ENCODE measurements at regions not wholly inside any gene's neighbourhood (a gene's known extent, or its start where the extent isn't known, plus 50 kb on each side); places are given as distances from the start of the nearest gene placed in this dataset.
"Not testable (repeated sequence)": the region's sequence is repeated elsewhere in the genome, so short reads cannot be mapped to it uniquely, and the experiment has no call there.

- Histone ChIP-seq H3K36me3 (ENCODE audit: control insufficient read depth in 2 of 2, extremely low read depth in 1 of 2, insufficient read depth in 2 of 2, low read length in 2 of 2) (no peaks in the 10 kb centered on the region), H4K20me1 (ENCODE audit: control insufficient read depth, extremely low read depth, insufficient read depth, low read length) (no peaks in the 10 kb centered on the region), H3K4me2 (ENCODE audit: control insufficient read depth, extremely low read depth, insufficient read depth, low read depth, low read length) (no peak overlapping the region), H3K79me2 (ENCODE audit: control insufficient read depth, insufficient read depth, low read length) (no peaks in the 10 kb centered on the region), H3K4me3 (ENCODE audit: control insufficient read depth in 2 of 3, extremely low read depth in 1 of 3, insufficient read depth in 2 of 3, low read depth in 1 of 3, low read length in 3 of 3) (no peak overlapping the region), H3K27ac (ENCODE audit: control insufficient read depth, insufficient read depth, low read length) (no peak overlapping the region), H2AFZ (ENCODE audit: control insufficient read depth, low read length) (no peak overlapping the region), H3K9me1 (ENCODE audit: control insufficient read depth, extremely low read depth, insufficient read depth, low read length) (no peaks in the 10 kb centered on the region), H3K9me3 (ENCODE audit: control insufficient read depth, low read depth, low read length) (no peaks in the 10 kb centered on the region), H3K9ac (ENCODE audit: control insufficient read depth, extremely low read depth, insufficient read depth, low read length) (no peak overlapping the region), H3K4me1 (ENCODE audit: control insufficient read depth, extremely low read depth, insufficient read depth, low read length) (peaks cover 8% of the 10 kb centered on the region), H3K27me3 (ENCODE audit: control insufficient read depth, extremely low read depth, insufficient read depth, low read length) (no peaks in the 10 kb centered on the region)
- TF ChIP-seq EZH2 (IDR thresholded peaks at IDR 0.05; ENCODE audit: low read length) (no peak), CTCF (optimal IDR thresholded peaks at IDR 0.05 in 1 of 3, IDR thresholded peaks at IDR 0.05 in 1 of 3, conservative IDR thresholded peaks at IDR 0.05 in 1 of 3; ENCODE audit: extremely low read depth in 1 of 3, insufficient read depth in 2 of 3, low read length in 3 of 3) (no peak)
- DNase-seq (ENCODE audit: low read depth, low spot score) (no peak), FAIRE-seq (no peak)
- dilution Hi-C loops (cut with MboI; ENCODE audit: extremely low pct_ligation_motif_present, low sequenced_read_pairs) = no loop called here
Observed at GRCh38 chr1:172727275-172727857, 68.5 kb downstream of the FASLG start.

DNA sequence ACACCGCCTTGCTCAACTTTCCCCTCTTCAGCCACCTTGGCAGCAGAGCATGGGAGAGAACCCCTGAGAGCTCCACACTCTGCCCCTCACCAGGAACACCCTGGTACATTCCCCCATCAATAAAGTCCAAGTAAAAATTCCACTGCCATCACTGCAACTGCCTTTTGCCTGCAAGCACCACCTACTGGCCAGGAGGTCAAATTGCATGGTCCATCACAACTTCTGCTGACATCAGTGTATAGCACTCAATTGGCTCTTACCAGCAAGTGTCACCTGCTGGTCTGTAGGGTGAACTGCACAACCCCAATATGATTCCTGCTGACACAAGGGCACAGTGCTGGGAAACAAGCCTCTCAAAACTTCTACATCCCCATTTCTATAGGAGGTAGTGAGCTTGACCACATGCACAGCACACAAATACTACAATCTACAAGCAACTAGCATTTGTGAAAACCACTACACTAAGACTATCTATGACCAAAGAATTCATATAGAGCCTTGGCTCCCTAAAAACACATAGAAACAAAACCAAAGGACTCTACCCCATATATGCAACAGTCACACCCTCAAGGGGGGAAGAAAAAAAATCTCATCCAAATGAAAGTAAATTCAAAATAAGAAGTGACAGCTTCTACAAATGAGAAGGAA, 69.2 kb downstream of the FASLG start:
- Histone ChIP-seq H3K27ac (ENCODE audit: control insufficient read depth, insufficient read depth, low read length) (no peak overlapping the region), H3K4me3 (ENCODE audit: control insufficient read depth in 2 of 3, extremely low read depth in 1 of 3, insufficient read depth in 2 of 3, low read depth in 1 of 3, low read length in 3 of 3) (no peak overlapping the region), H2AFZ (ENCODE audit: control insufficient read depth, low read length) (no peak overlapping the region), H3K4me2 (ENCODE audit: control insufficient read depth, extremely low read depth, insufficient read depth, low read depth, low read length) (no peak overlapping the region), H3K79me2 (ENCODE audit: control insufficient read depth, insufficient read depth, low read length) (no peaks in the 10 kb centered on the region), H3K36me3 (ENCODE audit: control insufficient read depth in 2 of 2, extremely low read depth in 1 of 2, insufficient read depth in 2 of 2, low read length in 2 of 2) (no peaks in the 10 kb centered on the region), H3K9me3 (ENCODE audit: control insufficient read depth, low read depth, low read length) (no peaks in the 10 kb centered on the region), H4K20me1 (ENCODE audit: control insufficient read depth, extremely low read depth, insufficient read depth, low read length) (no peaks in the 10 kb centered on the region), H3K9ac (ENCODE audit: control insufficient read depth, extremely low read depth, insufficient read depth, low read length) (no peak overlapping the region), H3K27me3 (ENCODE audit: control insufficient read depth, extremely low read depth, insufficient read depth, low read length) (no peaks in the 10 kb centered on the region), H3K9me1 (ENCODE audit: control insufficient read depth, extremely low read depth, insufficient read depth, low read length) (no peaks in the 10 kb centered on the region), H3K4me1 (ENCODE audit: control insufficient read depth, extremely low read depth, insufficient read depth, low read length) (peaks cover 8% of the 10 kb centered on the region)
- FAIRE-seq (no peak), DNase-seq (ENCODE audit: low read depth, low spot score) (no peak)
- dilution Hi-C loops (cut with MboI; ENCODE audit: extremely low pct_ligation_motif_present, low sequenced_read_pairs) = no loop called here
- TF ChIP-seq EZH2 (IDR thresholded peaks at IDR 0.05; ENCODE audit: low read length) (no peak), CTCF (optimal IDR thresholded peaks at IDR 0.05 in 1 of 3, IDR thresholded peaks at IDR 0.05 in 1 of 3, conservative IDR thresholded peaks at IDR 0.05 in 1 of 3; ENCODE audit: extremely low read depth in 1 of 3, insufficient read depth in 2 of 3, low read length in 3 of 3) (peak; percentile 71 to 82 (median 77))

GRCh38 chr1:172728705-172729104, 69.8 kb downstream of the FASLG start:
- FAIRE-seq; H3K4me3 ChIP-seq (ENCODE audit: control insufficient read depth in 2 of 3, extremely low read depth in 1 of 3, insufficient read depth in 2 of 3, low read depth in 1 of 3, low read length in 3 of 3); H2AFZ ChIP-seq (ENCODE audit: control insufficient read depth, low read length); H3K9me1 ChIP-seq (ENCODE audit: control insufficient read depth, extremely low read depth, insufficient read depth, low read length); H3K9me3 ChIP-seq (ENCODE audit: control insufficient read depth, low read depth, low read length); DNase-seq (ENCODE audit: low read depth, low spot score); dilution Hi-C loops (cut with MboI; ENCODE audit: extremely low pct_ligation_motif_present, low sequenced_read_pairs); H3K27ac ChIP-seq (ENCODE audit: control insufficient read depth, insufficient read depth, low read length); H3K27me3 ChIP-seq (ENCODE audit: control insufficient read depth, extremely low read depth, insufficient read depth, low read length); H3K79me2 ChIP-seq (ENCODE audit: control insufficient read depth, insufficient read depth, low read length); H3K4me2 ChIP-seq (ENCODE audit: control insufficient read depth, extremely low read depth, insufficient read depth, low read depth, low read length); H3K9ac ChIP-seq (ENCODE audit: control insufficient read depth, extremely low read depth, insufficient read depth, low read length); H3K36me3 ChIP-seq (ENCODE audit: control insufficient read depth in 2 of 2, extremely low read depth in 1 of 2, insufficient read depth in 2 of 2, low read length in 2 of 2); H4K20me1 ChIP-seq (ENCODE audit: control insufficient read depth, extremely low read depth, insufficient read depth, low read length); H3K4me1 ChIP-seq (ENCODE audit: control insufficient read depth, extremely low read depth, insufficient read depth, low read length): not testable (repeated sequence)
